ENCODE measurements at regions not wholly inside any gene's neighbourhood (a gene's known extent, or its start where the extent isn't known, plus 50 kb on each side); places are given as distances from the start of the nearest gene placed in this dataset.

GRCh38 chr7:98520356-98520951 is 96.6 kb upstream of the NPTX2 start:
- H3K4me1 Mint-ChIP-seq (ENCODE audit: low read depth): no peaks in the 10 kb centered on the region
- H3K9me3 Mint-ChIP-seq (ENCODE audit: low read depth): peaks cover 6% of the 10 kb centered on the region
- peaks cover 11% of the 10 kb centered on the region for H3K27me3 Mint-ChIP-seq
- H3K36me3 Mint-ChIP-seq (ENCODE audit: insufficient read depth): no peaks in the 10 kb centered on the region
- no peak for TF ChIP-seq CTCF (IDR thresholded peaks at IDR 0.05; ENCODE audit: unreplicated experiment)
- no peak overlapping the region for H3K4me3 Mint-ChIP-seq (ENCODE audit: low read depth)
- H3K27ac Mint-ChIP-seq: no peak overlapping the region
- DNase-seq (ENCODE audit: low spot score, unreplicated experiment): no peak

- Mint-ChIP-seq H3K27me3 (peaks cover 18% of the 10 kb centered on the region), H3K4me3 (ENCODE audit: low read depth) (no peak overlapping the region), H3K27ac (no peak overlapping the region), H3K9me3 (ENCODE audit: low read depth) (peaks cover 6% of the 10 kb centered on the region), H3K4me1 (ENCODE audit: low read depth) (no peaks in the 10 kb centered on the region), H3K36me3 (ENCODE audit: insufficient read depth) (no peaks in the 10 kb centered on the region)
- TF ChIP-seq CTCF (IDR thresholded peaks at IDR 0.05; ENCODE audit: unreplicated experiment): no peak
- DNase-seq (ENCODE audit: low spot score, unreplicated experiment): no peak
Observed at GRCh38 chr7:98518159-98518947, 98.7 kb upstream of the NPTX2 start.

GRCh38 chr7:98515201-98515600 is 101.9 kb upstream of the NPTX2 start:
- peaks cover 25% of the 10 kb centered on the region for H3K27me3 Mint-ChIP-seq
- TF ChIP-seq CTCF (IDR thresholded peaks at IDR 0.05; ENCODE audit: unreplicated experiment): no peak
- DNase-seq (ENCODE audit: low spot score, unreplicated experiment): no peak
- no peaks in the 10 kb centered on the region for H3K9me3 Mint-ChIP-seq (ENCODE audit: low read depth)
- H3K27ac Mint-ChIP-seq: no peak overlapping the region
- no peak overlapping the region for H3K4me3 Mint-ChIP-seq (ENCODE audit: low read depth)
- H3K4me1 Mint-ChIP-seq (ENCODE audit: low read depth): no peaks in the 10 kb centered on the region
- no peaks in the 10 kb centered on the region for H3K36me3 Mint-ChIP-seq (ENCODE audit: insufficient read depth)

GRCh38 chr7:98514211-98515031 is 102.7 kb upstream of the NPTX2 start:
- no peaks in the 10 kb centered on the region for H3K36me3 Mint-ChIP-seq (ENCODE audit: insufficient read depth)
- no peak for DNase-seq (ENCODE audit: low spot score, unreplicated experiment)
- peaks cover 25% of the 10 kb centered on the region for H3K27me3 Mint-ChIP-seq
- no peaks in the 10 kb centered on the region for H3K9me3 Mint-ChIP-seq (ENCODE audit: low read depth)
- no peak overlapping the region for H3K27ac Mint-ChIP-seq
- H3K4me1 Mint-ChIP-seq (ENCODE audit: low read depth): no peaks in the 10 kb centered on the region
- no peak overlapping the region for H3K4me3 Mint-ChIP-seq (ENCODE audit: low read depth)
- no peak for TF ChIP-seq CTCF (IDR thresholded peaks at IDR 0.05; ENCODE audit: unreplicated experiment)

GRCh38 chr7:98511175-98511574 is 105.9 kb upstream of the NPTX2 start:
- H3K4me3 Mint-ChIP-seq (ENCODE audit: low read depth): no peak overlapping the region
- H3K4me1 Mint-ChIP-seq (ENCODE audit: low read depth): no peaks in the 10 kb centered on the region
- no peaks in the 10 kb centered on the region for H3K36me3 Mint-ChIP-seq (ENCODE audit: insufficient read depth)
- TF ChIP-seq CTCF (IDR thresholded peaks at IDR 0.05; ENCODE audit: unreplicated experiment): no peak
- H3K27ac Mint-ChIP-seq: no peak overlapping the region
- H3K9me3 Mint-ChIP-seq (ENCODE audit: low read depth): peaks cover 3% of the 10 kb centered on the region
- no peak for DNase-seq (ENCODE audit: low spot score, unreplicated experiment)
- H3K27me3 Mint-ChIP-seq: peaks cover 26% of the 10 kb centered on the region

Measured in progenitor cell of endocrine pancreas (in vitro differentiated cells).